HG02973 (cell line): ENCODE measurements at regions not wholly inside any gene's neighbourhood (a gene's known extent, or its start where the extent isn't known, plus 50 kb on each side); places are given as distances from the start of the nearest gene placed in this dataset.

Experiments used
- ATAC-seq: cut with Tn5 transposase; IDR thresholded peaks from one replicate; pipeline ENCODE4 v1.9.1; 2021; ENCODE audit warnings: moderate library complexity; ENCODE audit not compliant: unreplicated experiment

DNA sequence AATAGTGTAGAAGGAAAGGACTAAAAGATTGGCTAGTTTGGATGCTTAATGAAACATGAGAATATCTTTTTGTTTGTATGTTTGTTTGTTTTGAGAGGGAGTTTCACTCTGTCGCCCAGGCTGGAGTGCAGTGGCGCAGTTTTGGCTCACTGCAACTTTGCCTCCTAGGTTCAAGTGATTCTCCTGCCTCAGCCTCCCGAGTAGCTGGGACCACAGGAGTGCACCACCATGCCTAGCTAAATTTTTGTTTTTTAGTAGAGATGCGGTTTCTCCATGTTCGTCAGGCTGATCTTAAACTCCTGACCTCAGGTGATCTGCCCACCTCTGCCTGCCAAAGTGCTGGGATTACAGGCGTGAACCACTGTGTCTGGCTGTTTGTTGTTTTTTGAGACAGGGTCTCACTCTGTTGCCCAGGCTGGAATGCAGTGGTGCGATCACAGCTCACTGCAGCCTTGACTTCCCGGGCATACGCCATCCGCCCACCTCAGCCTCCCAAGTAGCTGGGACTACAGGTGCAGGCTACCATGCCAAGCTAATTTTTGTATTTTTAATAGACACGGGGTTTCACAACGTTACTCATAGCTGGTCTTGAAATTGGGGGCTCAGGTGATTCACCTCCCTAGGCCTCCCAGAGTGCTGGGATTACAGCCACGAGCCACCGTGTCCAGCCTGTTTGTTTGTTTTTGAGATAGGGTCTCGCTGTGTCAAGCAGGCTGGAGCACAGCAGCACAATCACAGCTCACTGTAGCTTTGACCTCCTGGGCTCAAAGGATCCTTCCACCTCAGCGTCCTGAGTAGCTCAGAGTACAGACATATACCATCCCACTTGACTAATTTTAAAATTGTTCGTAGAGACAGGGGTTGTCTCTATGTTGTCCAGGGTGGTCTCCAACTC lies 209.2 kb downstream of the MYCN start:
- no peak for ATAC-seq

DNA sequence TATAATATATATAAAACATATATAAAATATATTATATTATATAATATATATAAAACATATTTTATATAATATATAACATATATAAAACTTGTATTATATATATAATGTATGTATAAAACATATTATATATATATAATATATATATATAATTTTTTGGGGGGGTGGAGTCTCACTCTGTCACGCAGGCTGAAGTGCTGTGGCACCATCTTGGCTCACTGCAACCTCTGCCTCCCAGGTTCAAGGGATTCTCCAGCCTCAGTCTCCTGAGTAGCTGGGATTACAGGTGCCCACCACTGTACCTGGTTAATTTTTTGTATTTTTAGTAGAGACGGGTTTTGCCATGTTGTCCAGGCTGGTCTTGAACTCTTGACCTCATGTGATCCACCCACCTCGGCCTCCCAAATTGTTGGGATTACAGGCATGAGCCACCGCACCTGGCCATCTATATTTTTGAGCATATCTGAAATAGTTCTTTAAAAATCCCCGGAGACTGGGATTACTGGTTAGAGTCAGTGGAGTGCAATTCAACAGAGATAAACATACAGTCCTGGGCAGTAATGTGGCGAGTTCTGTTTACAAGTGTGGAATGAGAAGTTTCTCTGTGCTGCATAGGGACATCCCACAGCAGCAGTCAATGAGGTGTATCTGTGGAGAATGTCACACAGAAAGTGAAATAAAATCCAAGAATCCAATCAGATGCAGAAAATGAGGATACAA lies 208.4 kb downstream of the MYCN start:
- no peak for ATAC-seq

DNA sequence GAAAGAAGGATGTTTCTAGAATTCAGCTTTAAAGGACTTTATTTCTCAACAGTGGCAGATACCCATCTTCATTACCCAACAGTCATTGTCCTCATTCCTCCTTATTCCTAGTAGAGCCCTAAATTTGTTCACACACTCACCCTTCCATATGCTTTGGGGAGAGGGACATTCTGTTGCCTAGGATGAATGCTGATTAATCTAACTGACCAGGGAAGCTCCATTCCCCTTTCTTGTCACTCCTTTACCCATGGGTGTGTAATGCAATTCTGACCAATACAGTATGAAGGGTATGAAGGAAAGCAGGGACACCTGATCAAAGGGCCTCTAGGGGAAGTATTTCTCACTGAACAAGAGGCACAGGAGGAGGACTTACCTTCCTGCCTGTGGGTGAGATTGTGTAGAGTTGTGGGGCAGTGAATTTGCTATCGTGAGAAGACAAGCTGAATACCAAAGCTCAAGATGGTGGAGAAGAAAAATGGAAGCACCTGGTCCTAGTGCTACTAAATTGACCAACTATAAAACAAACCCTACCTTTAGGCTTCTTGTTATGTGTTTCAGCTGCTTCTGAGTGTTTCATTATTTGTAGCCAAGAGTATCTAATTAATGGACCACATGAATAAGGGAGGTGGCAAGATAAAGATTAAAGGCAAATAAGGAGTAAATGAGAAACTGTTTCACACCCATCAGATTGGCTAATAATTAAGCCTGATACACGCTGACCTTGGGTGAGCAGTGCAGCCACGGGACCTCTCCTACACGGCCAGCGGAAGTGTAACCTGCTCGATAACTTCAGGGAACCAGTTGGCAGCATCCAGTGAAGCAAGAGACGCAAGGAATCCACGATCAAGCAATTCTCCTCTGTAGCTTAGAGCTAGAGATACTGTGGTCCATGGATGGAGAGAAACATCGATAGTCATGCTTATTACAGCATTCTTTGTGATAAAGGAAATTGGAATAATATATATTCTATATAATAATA lies 202.3 kb downstream of the MYCN start:
- ATAC-seq: no peak

DNA sequence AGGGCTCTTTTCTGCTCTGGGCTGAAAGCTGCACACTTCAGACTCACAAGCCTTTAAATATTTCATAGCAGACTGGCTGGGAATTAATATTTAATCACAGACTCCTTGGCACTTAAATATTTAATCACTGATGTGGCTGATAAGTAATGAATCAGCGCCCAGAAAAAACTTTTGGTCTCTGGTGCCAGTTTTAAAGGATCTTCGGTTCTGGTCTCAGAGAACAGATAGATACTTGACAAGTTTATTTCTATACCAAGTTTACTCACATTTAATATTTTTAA lies 201.2 kb downstream of the MYCN start:
- ATAC-seq: no peak

DNA sequence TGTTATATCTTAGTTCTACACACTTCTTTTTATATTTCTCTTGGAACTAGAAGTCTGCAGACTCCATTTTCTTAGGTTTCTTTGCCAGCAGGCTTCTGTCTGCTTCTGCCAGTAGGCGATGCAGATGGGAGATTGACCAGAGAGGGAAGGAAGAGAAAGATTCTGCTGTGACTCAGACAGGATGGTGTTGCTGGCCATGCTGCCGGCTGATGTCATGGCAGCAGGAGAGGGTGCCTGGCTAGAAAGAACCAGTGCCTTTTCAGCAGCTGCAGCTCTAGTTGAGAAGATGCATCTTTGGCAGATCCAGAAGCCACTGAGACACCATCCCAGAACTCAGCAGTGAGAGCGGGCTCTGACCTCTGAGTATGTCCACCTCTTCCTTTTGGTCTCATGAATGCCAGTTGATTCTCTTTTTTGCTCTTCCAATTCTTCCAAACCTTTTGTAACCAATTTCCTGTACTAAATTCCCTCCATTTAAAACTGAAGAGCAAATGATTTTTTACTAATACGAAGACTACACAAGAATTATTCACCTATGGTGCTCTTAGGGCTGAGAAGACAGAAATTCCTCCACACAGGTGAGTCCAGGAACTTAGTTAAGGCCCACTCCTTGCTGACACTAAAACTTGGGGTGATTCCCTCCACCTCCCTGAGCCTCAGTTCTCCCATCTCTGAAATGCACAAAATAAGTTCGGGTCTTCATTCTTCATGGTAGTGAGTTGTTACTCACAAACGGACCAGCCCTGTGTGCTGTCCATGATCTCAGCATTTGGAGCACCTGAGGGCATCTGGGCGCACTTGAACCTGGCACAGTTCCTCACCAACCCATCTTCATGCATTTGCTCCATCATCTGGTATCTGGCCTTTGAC lies 200.7 kb downstream of the MYCN start:
- ATAC-seq: no peak

DNA sequence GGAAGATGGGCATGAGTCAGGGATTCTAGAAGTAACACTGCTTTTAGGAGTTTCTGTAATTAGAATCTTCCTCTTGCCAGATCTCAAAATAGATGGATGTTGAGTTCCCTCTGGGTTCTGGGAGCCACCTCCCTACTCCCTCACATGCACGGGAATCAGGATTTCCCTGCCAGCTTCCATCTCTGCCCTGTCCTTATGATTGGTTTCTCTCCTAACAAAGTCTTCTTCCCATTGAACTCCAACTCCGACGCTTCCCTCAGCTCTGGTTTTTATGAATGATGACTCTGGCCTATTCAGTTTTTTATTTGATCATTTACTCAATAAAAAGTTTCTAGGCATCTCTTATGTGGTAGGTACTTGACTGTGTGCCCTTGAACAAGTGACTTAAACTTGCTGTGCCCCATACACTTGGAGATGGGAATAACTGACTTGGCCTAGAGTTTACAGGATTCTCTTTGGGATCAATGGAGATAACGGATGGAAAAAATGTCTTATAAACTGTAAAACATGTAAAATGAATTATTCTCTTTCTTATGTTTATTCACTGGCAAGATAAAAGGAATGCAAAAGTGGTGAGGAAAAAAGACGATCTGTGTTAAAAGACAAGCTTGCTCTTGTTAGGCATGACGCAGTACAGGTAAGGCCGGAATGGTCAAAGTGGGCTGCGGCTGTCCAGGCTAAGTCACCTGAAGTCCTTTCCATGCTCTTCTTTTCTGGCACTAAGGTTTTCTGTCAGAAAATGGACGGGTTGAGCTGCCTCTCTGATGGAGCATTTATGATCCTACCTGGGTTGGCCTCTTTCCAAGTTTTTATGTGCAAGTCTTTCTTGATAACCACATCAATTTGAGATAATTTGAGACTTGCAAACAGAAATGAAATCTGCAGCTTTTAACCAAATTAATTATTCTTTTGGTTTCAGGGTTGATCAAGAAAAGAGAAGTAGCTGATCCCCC lies 199.6 kb downstream of the MYCN start:
- ATAC-seq: no peak

DNA sequence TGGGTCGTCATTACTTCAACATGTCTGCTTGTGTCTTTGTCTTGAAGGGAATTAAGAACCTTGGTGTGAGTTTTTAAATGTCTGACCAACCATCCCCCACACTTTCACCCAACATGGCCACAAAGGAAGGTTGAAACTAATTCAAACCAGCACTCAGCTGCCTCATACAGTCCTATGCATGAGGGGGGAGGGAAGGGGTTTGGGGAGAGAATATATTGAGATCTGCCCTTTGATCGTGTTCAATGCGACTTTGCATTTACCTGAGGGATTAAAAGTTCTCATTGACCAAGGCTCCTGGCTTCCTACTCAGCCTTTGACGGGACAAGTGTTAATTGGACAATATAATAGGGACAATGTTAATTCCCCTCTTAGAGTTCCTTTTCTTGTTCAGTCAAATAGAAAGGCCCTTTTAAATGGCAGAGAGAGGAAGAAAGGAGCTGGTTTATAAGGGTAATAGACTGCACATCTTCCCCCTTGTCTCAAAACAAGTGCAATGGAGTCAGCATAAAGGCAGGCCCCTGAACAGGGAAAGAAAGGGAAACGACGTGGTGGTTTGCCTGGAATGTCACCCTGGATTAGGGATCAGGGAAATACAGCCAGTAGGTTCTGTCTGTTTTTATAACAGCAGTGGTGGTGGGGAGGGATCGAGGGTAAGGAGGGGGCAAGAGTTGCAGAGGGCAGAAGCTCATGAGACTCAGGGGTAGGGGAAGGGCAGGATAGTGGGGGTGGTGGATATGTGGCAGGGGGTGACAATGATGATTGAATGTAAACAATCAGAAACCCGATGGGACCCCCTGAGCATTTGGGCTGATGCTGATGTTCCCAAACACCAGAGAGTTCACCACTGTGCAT lies 198.7 kb downstream of the MYCN start:
- ATAC-seq: no peak

DNA sequence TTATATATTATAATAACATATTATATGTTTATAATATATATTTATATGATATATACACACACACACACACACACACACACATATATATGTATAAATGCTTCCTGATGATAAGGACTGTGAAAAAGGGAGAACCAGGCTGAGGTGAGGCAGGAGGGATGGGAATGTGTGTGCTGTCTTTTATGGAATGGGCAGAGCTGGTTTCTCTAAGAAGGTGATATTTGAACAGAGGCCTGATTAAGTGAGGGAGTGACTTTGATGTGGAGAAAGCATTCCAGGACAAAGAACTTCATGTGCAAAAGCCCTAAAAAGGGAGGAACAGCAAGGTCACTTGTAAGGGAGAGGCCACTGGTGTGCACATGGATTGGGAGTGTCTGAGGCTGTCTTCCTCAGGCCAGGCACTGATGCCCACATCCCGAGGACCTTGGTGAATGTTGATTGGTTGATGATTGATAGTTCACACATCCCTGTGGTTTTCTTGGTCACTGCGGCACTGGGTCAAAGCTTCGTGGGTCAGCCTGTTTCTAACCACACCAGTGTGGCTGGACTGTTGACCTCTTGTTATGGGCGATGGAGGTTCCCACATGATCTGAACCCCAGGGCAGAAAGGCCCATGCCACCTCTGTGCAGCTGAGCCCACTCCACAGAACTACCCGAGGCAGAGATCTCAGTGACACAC lies 196.9 kb downstream of the MYCN start:
- no peak for ATAC-seq

DNA sequence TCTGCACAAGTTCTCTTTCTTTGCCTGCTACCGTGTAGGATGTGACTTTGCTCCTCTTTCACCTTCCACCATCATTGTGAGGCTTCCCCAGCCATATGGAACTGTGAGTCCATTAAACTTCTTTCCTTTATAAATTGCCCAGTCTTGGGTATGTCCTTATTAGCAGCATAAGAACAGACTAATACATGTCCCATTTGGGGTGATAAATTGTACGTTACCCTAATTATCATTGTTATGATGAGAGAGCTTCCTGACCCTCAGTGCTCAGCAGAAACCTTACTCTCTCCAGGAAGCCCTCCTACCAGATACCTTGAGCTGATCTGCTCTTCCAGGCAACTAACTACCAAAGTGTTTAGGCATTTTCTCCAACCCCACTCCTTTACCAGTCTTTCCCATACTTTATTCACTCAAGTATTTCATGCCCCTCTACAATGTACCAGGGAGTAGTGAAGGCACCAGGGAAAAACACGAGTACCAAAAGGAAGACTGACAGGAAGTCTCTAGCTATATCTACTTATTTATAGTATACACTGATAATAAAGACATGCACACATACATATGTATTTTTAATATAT lies 196.2 kb downstream of the MYCN start:
- ATAC-seq: no peak

DNA sequence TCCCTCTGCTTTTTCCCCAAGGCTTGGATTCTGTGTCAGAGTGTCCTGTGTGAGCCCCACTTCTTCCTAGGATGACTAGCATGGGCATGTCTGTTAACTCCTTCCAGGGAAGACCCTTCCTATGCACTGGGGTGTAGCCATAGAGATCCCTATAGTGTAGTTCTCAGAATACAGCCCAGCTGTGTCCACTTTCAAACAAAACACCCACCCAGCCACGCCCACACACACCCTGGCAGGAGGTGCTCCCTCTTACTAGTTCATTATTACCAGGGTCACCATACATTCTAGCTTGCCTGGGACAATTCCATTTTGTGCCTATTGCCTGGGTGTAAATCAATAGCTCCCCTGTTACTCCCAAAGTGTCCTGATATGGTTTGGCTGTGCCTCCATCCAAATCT lies 195.6 kb downstream of the MYCN start:
- ATAC-seq: no peak

DNA sequence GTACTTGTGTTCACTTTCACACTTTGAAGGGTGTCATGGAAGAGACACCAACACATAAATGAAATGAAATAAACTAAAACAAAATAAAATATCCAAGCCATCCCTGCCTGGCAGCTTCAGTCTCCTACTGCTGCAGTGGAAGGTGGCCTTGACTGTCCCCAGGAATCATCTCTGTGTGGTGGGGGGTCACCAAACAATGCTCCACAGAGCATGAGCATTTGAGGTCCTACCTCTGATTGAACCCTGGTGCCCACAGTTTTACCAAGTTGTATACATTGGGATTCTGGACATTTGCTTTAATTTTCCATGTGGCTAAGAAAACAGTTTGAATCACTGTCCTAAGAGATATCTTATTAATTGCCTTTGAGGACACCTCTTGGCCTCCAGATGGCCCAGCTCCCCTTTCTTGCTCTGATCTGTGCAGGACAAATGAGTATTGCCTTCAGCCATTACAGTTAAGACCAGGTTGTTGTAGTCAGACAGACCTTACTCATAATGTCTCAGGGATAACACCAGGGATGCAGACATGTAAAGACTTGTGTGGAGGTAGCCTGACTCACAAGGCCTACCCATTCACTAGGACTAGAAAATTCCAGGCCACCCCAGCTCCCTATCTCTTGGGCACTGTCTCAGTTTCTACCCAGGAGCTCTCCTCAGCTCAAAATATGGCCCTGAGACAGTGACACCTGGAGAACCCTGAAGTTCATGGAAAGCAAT lies 195.0 kb downstream of the MYCN start:
- ATAC-seq: no peak

DNA sequence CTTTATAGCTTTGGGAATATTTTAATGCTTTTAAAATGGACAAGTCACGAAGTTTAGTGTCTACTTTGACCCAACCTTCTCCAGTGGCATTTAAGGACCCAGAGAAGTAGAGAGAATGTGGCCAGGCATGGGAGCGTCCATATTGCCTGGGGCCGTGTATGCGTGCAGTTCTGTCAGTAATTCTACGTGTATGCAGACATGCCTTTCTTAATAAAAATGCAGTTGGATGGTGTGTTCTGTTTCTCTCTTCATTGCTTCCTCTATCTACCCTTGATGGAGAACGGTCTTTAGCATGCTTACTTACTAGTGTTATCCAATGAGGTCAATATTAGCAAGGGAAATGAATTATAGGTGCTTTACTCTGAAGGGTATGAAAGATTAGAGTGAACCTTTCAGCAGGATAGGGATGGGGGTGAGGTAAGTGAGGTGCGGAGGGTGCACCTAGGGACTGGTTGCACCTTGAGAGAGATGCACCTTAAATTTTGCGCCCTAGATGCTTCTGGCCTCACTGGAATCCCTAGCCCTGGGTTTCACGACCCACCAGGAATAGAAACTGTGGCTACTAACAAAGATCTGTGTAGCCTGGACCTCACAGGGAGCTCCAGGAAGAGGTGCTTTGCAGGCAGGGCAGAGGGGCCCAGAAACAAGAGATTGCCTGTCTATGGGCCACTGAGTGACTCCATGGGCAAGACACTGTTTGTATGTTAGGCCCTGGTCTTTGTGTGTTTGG lies 194.3 kb downstream of the MYCN start:
- ATAC-seq: no peak

DNA sequence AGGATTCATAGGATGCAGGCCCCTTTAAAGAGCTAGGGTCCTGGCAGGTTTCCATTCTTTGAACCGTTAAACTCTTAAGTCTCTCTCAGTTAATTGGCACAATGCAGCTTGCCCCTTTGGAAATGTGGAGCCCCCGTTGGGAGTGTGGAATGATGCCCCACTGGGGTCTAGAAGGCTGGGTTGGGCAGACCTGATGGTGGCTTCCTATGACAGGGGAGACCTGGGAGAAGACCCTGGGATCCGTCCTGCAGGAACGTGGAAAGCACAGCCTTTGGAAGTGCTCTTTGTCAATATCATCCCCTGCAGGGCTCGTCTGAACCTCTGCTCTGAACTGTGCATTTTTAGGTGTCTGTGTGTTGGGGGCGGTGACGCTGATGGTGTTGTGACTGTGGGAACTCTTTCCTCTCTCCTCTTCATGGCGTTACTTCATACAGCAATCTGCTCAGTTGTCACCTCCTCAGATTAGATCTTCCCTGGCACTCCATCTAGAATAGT lies 190.6 kb downstream of the MYCN start:
- no peak for ATAC-seq

DNA sequence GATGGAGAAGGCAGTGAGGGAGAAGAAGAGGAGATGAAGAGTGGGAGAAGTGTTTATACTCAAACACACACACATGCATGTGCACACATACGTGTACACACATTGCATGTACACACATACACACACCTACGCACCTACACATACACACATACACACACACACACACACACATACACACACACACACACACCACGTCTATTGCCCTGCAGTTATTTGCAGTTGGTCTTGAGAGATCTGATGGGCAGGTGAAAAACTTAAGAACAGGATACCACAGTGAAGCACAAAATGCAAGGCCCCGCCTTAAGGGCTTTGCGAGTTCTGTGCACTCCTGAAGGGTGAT lies 190.2 kb downstream of the MYCN start:
- ATAC-seq: no peak

DNA sequence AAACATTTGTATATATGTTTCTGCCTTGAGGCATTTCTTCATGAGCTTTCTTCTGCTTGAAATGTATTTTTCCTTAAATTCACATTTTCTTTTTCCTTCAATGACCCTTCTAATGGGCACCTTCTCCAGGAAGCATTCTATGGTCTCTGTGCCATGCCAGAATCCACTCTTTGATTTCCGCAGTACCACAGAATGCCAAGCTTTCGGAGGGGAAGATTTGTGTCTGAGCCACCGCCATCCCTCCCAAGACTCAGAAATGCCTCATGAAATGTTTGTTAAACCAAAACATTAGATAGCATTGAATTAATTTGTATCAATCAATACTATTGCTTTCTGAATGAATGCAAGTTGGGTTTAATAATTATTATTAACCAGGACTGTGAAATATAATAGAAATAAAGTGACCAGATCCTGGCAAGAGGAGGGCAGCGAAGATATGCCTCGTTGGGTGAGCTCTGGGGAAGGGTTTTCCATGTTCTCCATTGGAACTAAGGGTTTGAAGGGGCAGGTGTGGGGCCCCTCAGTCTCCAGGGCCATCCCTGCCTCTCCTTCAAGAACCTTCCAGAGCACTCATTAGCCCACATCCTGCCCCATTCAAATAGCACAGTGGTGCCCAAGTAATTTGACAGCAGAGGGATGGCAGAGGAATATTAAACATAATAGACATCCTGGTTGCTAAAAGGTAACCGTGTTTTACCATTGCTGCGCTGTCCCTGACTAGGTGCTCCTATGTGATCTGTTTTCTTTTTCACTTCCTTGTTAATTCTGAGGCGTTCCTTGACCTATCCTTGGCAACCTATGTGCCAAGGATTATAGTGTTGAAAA lies 189.6 kb downstream of the MYCN start:
- no peak for ATAC-seq
